HEK293 (cell line): ENCODE measurements at regions not wholly inside any gene's neighbourhood (a gene's known extent, or its start where the extent isn't known, plus 50 kb on each side); places are given as distances from the start of the nearest gene placed in this dataset.

Experiments
- CTCF ChIA-PET: fragments of 350-600 bp; formaldehyde crosslinking; extraction: SDS; loops from one replicate; lab custom pipeline; 2021; ENCODE audit warnings: antibody characterized with exemption; lab: Yijun Ruan, JAX
- POLR2A ChIA-PET: fragments of 300-600 bp; formaldehyde crosslinking; extraction: SDS; loops from one replicate; lab custom pipeline; 2020; ENCODE audit warnings: antibody characterized with exemption, inconsistent platforms; lab: Yijun Ruan, JAX
- H3K27ac ChIP-seq: fragments of 200-500 bp; sonication (Bioruptor generic); 2 replicates; pipeline ENCODE4 v1.5.1; 2014; ENCODE audit warnings: low read depth, low read length, control low read depth, inconsistent platforms; ENCODE audit errors: extremely low read depth
- H3K36me3 ChIP-seq, 2 experiments: fragments of 200-500 bp in 1 of 2; sonication (Bioruptor generic) in 1 of 2; 1 replicate in 1 of 2; 2 replicates in 1 of 2; pipeline ENCODE4 v1.5.1; 2014 to 2017; ENCODE audit warnings: inconsistent platforms in 2 of 2, low read length in 2 of 2; ENCODE audit not compliant: control insufficient read depth in 2 of 2, insufficient read depth in 1 of 2
- H3K4me1 ChIP-seq: fragments of 200-500 bp; sonication (Bioruptor generic); 2 replicates; pipeline ENCODE4 v1.5.1; 2014; ENCODE audit warnings: mild to moderate bottlenecking, low read length, inconsistent platforms; ENCODE audit not compliant: control insufficient read depth, insufficient read depth
- H3K4me3 ChIP-seq: 2 replicates; pipeline ENCODE4 v1.5.1; 2011; ENCODE audit warnings: low read depth, mild to moderate bottlenecking, control low read depth, low read length, moderate library complexity
- H3K9me3 ChIP-seq: fragments of 200-500 bp; sonication (Bioruptor generic); 2 replicates; pipeline ENCODE4 v1.5.1; 2014; ENCODE audit warnings: low read depth, low read length, inconsistent platforms; ENCODE audit not compliant: control insufficient read depth, insufficient read depth
- GLI2 ChIP-seq: fragments of 450-650 bp; formaldehyde crosslinking; IDR thresholded peaks from 2 replicates; pipeline ENCODE4; 2017; ENCODE audit warnings: missing biosample characterization, missing genetic modification characterization, low read depth, borderline replicate concordance
- KLF1 ChIP-seq: fragments of 450-650 bp; formaldehyde crosslinking; IDR thresholded peaks from 2 replicates; pipeline ENCODE4 v1.5.1; 2016; ENCODE audit warnings: missing biosample characterization, missing genetic modification characterization
- KLF7 ChIP-seq: fragments of 450-650 bp; formaldehyde crosslinking; IDR thresholded peaks from 2 replicates; pipeline ENCODE4 v1.5.1; 2016; ENCODE audit warnings: missing biosample characterization, missing genetic modification characterization, borderline replicate concordance
- SCRT2 ChIP-seq: fragments of 450-650 bp; formaldehyde crosslinking; IDR thresholded peaks from 2 replicates; pipeline ENCODE4 v1.5.1; 2016; ENCODE audit warnings: missing biosample characterization, missing genetic modification characterization
- TRIM28 ChIP-seq: IDR thresholded peaks from 2 replicates; pipeline ENCODE4 v1.6.1; 2011; ENCODE audit warnings: low read length, control low read depth, borderline replicate concordance
- YY2 ChIP-seq: fragments of 450-650 bp; formaldehyde crosslinking; IDR thresholded peaks from 2 replicates; pipeline ENCODE4 v1.5.1; 2016; ENCODE audit warnings: missing biosample characterization, missing genetic modification characterization
- ZBTB20 ChIP-seq: fragments of 450-650 bp; formaldehyde crosslinking; IDR thresholded peaks from 2 replicates; pipeline ENCODE4 v1.5.1; 2016; ENCODE audit warnings: missing biosample characterization, missing genetic modification characterization
- ZBTB7A ChIP-seq: fragments of 450-650 bp; formaldehyde crosslinking; IDR thresholded peaks from 2 replicates; pipeline ENCODE4 v1.5.1; 2016; ENCODE audit warnings: low read depth, missing biosample characterization, missing genetic modification characterization
- ZEB2 ChIP-seq: fragments of 450-650 bp; formaldehyde crosslinking; IDR thresholded peaks from 2 replicates; pipeline ENCODE4 v1.5.1; 2016; ENCODE audit warnings: missing biosample characterization, missing genetic modification characterization
- ZFP41 ChIP-seq: fragments of 450-650 bp; formaldehyde crosslinking; IDR thresholded peaks from 2 replicates; pipeline ENCODE4 v1.5.1; 2016; ENCODE audit warnings: missing biosample characterization, missing genetic modification characterization, borderline replicate concordance
- ZNF19 ChIP-seq: fragments of 450-650 bp; formaldehyde crosslinking; IDR thresholded peaks from 2 replicates; pipeline ENCODE4; 2016; ENCODE audit warnings: missing biosample characterization, missing genetic modification characterization, low read depth
- ZNF211 ChIP-seq: fragments of 450-650 bp; formaldehyde crosslinking; IDR thresholded peaks from 2 replicates; pipeline ENCODE4 v1.5.1; 2016; ENCODE audit warnings: low read depth, missing biosample characterization, missing genetic modification characterization
- ZNF354C ChIP-seq: fragments of 450-650 bp; formaldehyde crosslinking; IDR thresholded peaks from 2 replicates; pipeline ENCODE4 v1.5.1; 2016; ENCODE audit warnings: missing biosample characterization, missing genetic modification characterization, low read depth, borderline replicate concordance
- ZNF37A ChIP-seq: fragments of 450-650 bp; IDR thresholded peaks from 2 replicates; pipeline ENCODE4 v1.5.1; 2018; ENCODE audit warnings: missing biosample characterization, missing genetic modification characterization
- ZNF423 ChIP-seq: fragments of 450-650 bp; formaldehyde crosslinking; IDR thresholded peaks from 2 replicates; pipeline ENCODE4 v1.5.1; 2016; ENCODE audit warnings: missing biosample characterization, missing genetic modification characterization
- ZNF48 ChIP-seq: fragments of 450-650 bp; formaldehyde crosslinking; IDR thresholded peaks from 2 replicates; pipeline ENCODE4 v1.5.1; 2016; ENCODE audit warnings: missing biosample characterization, missing genetic modification characterization
- ZNF514 ChIP-seq: fragments of 450-650 bp; formaldehyde crosslinking; IDR thresholded peaks from 2 replicates; pipeline ENCODE4 v1.5.1; 2016; ENCODE audit warnings: missing biosample characterization, missing genetic modification characterization
- ZNF521 ChIP-seq: fragments of 450-650 bp; formaldehyde crosslinking; IDR thresholded peaks from 2 replicates; pipeline ENCODE4 v1.5.1; 2017; ENCODE audit warnings: missing biosample characterization, mild to moderate bottlenecking, missing genetic modification characterization
- ZNF548 ChIP-seq: fragments of 450-650 bp; formaldehyde crosslinking; IDR thresholded peaks from 2 replicates; pipeline ENCODE4 v1.5.1; 2016; ENCODE audit warnings: missing biosample characterization, missing genetic modification characterization
- ZNF549 ChIP-seq: fragments of 450-650 bp; IDR thresholded peaks from 2 replicates; pipeline ENCODE4 v1.5.1; 2018; ENCODE audit warnings: missing biosample characterization, missing genetic modification characterization, mild to moderate bottlenecking, inconsistent platforms, moderate library complexity
- ZNF555 ChIP-seq: fragments of 450-650 bp; formaldehyde crosslinking; conservative IDR thresholded peaks from 2 replicates; pipeline ENCODE4 v1.5.1; 2017; ENCODE audit warnings: missing biosample characterization, mild to moderate bottlenecking, missing genetic modification characterization, inconsistent platforms
- ZNF654 ChIP-seq: fragments of 450-650 bp; formaldehyde crosslinking; IDR thresholded peaks from 2 replicates; pipeline ENCODE4 v1.5.1; 2016; ENCODE audit warnings: low read depth, missing biosample characterization, missing genetic modification characterization
- ZNF677 ChIP-seq: fragments of 450-650 bp; IDR thresholded peaks from 2 replicates; pipeline ENCODE4 v1.5.0; 2018; ENCODE audit warnings: missing biosample characterization, mild to moderate bottlenecking, missing genetic modification characterization, moderate library complexity
- ZNF791 ChIP-seq: fragments of 450-650 bp; formaldehyde crosslinking; IDR thresholded peaks from 2 replicates; pipeline ENCODE4 v1.5.1; 2016; ENCODE audit warnings: missing biosample characterization, missing genetic modification characterization
- ZSCAN16 ChIP-seq: fragments of 450-650 bp; formaldehyde crosslinking; IDR thresholded peaks from 2 replicates; pipeline ENCODE4 v1.5.1; 2016; ENCODE audit warnings: missing biosample characterization, missing genetic modification characterization
- TF ChIP-seq, protein P1 (sequence below): fragments of 450-650 bp; formaldehyde crosslinking; IDR thresholded peaks from 2 replicates; pipeline ENCODE4 v1.5.1; 2016; ENCODE audit warnings: missing biosample characterization, missing genetic modification characterization
- TF ChIP-seq, protein P2 (sequence below): fragments of 450-650 bp; formaldehyde crosslinking; IDR thresholded peaks from 2 replicates; pipeline ENCODE4 v1.5.1; 2016; ENCODE audit warnings: missing biosample characterization, missing genetic modification characterization
- TF ChIP-seq, protein P3 (sequence below): fragments of 450-650 bp; formaldehyde crosslinking; IDR thresholded peaks from 2 replicates; pipeline ENCODE4 v1.5.1; 2016; ENCODE audit warnings: missing biosample characterization, missing genetic modification characterization
- TF ChIP-seq, protein P4 (sequence below): fragments of 450-650 bp; formaldehyde crosslinking; IDR thresholded peaks from 2 replicates; pipeline ENCODE4 v1.5.1; 2016; ENCODE audit warnings: missing biosample characterization, missing genetic modification characterization

DNA sequence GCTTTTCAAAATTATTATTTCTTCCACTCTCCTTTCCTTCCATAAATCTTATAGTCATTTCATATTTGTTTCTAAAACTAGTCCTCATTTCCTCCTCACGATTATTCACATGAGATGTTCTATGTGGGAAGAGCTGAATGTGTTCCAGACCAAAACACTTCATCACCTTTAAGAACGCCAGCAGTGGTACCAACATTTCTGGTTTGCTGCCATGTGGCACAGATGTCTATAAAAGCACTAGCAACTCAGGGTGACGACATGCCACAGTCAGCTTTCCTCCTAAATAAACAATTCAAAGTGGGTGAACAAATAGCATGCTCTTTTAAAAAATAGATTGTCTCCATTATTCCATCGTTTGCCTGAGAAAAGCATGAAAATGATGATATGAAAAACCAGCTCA is 1217.8 kb upstream of the ADGRL2 start:
- H3K4me3 ChIP-seq = no peak overlapping the region
- no peak overlapping the region for H3K27ac ChIP-seq
- ChIA-PET CTCF (interaction anchor here (1.3 kb wide), 1 partner anchor 364 kb away, joined by 7 read pairs; no protein-coding TSS in a partner anchor), POLR2A (interaction anchor here (0.6 kb wide), 1 partner anchor 629 kb away, joined by 3 read pairs; no protein-coding TSS in a partner anchor)
- TF ChIP-seq KLF1 (tag by site-specific recombination) (no peak), TRIM28 (no peak), ZBTB20 (tag by site-specific recombination) (no peak), ZNF555 (tag by site-specific recombination) (no peak), ZNF548 (tag by site-specific recombination) (no peak), ZNF423 (tag by site-specific recombination) (no peak), ZNF791 (tag by site-specific recombination) (no peak), ZBTB7A (no peak), ZSCAN16 (tag by site-specific recombination) (no peak), ZNF654 (tag by site-specific recombination) (no peak), YY2 (tag by site-specific recombination) (no peak), ZNF514 (no peak), ZNF19 (tag by site-specific recombination) (no peak), KLF7 (no peak), ZFP41 (tag by site-specific recombination) (no peak), ZNF37A (tag by site-specific recombination) (no peak)
- TF ChIP-seq, protein P1, sequence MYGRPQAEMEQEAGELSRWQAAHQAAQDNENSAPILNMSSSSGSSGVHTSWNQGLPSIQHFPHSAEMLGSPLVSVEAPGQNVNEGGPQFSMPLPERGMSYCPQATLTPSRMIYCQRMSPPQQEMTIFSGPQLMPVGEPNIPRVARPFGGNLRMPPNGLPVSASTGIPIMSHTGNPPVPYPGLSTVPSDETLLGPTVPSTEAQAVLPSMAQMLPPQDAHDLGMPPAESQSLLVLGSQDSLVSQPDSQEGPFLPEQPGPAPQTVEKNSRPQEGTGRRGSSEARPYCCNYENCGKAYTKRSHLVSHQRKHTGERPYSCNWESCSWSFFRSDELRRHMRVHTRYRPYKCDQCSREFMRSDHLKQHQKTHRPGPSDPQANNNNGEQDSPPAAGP (tag by site-specific recombination) = no peak
- TF ChIP-seq, protein P2, sequence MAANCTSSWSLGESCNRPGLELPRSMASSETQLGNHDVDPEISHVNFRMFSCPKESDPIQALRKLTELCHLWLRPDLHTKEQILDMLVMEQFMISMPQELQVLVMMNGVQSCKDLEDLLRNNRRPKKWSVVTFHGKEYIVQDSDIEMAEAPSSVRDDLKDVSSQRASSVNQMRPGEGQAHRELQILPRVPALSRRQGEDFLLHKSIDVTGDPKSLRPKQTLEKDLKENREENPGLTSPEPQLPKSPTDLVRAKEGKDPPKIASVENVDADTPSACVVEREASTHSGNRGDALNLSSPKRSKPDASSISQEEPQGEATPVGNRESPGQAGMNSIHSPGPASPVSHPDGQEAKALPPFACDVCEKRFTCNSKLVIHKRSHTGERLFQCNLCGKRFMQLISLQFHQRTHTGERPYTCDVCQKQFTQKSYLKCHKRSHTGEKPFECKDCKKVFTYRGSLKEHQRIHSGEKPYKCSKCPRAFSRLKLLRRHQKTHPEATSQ = no peak
- no peaks in the 10 kb centered on the region for H3K36me3 ChIP-seq
- H3K9me3 ChIP-seq = no peaks in the 10 kb centered on the region
- H3K4me1 ChIP-seq = no peaks in the 10 kb centered on the region

DNA sequence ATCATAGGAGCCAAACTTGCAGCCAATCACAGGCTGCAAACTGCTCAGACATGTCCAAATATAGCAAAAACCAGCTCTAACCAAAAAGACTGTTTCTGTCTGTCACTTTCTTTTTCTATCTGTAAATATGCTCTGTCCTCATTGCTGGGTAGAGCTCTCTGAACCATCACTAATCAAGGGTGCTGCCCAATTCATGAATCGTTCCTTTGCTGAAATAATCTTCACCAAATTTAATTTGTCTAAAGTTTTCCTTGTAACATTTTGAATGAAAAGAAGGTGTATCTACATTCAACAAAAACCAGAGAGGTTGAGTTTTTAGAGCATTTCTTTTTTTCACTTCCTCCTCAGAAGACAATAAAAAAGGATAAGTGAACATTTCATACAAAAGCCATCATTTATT is 1221.7 kb upstream of the ADGRL2 start:
- H3K36me3 ChIP-seq = no peaks in the 10 kb centered on the region
- TF ChIP-seq ZNF549 (tag by site-specific recombination) = peak; percentile 97
- TF ChIP-seq GLI2 (tag by site-specific recombination) = no peak
- no peaks in the 10 kb centered on the region for H3K9me3 ChIP-seq
- H3K4me3 ChIP-seq = no peak overlapping the region
- ChIA-PET POLR2A (no interaction called here), CTCF (no interaction called here)
- no peaks in the 10 kb centered on the region for H3K4me1 ChIP-seq
- no peak overlapping the region for H3K27ac ChIP-seq

DNA sequence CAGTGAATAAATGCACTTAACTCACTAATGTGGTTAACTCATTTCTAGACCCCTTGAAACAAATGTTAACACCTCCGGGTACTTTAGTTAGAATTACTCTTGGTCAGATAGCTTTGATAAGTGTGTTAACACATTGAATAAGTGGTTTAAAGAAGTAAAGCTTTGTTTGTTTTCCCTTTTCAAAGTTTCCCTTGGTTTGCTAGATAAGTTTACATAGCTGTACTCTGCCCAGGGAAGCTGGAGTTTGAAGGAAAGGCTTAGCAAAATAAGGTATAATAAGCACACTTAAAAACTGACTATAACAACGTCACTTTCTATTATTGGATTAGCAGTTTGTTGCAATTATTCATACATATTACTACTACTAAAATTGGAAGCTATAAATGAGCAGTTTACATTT is 1233.9 kb upstream of the ADGRL2 start:
- ChIA-PET CTCF (no interaction called here), POLR2A (no interaction called here)
- H3K36me3 ChIP-seq = no peaks in the 10 kb centered on the region
- H3K4me3 ChIP-seq = no peak overlapping the region
- H3K4me1 ChIP-seq = no peaks in the 10 kb centered on the region
- no peaks in the 10 kb centered on the region for H3K9me3 ChIP-seq
- H3K27ac ChIP-seq = no peak overlapping the region
- TF ChIP-seq ZNF48 (tag by site-specific recombination) (no peak), ZNF354C (no peak), ZNF521 (no peak), ZNF211 (no peak), ZEB2 (tag by site-specific recombination) (no peak), SCRT2 (tag by site-specific recombination) (no peak), ZNF677 (no peak)
- TF ChIP-seq, protein P3, sequence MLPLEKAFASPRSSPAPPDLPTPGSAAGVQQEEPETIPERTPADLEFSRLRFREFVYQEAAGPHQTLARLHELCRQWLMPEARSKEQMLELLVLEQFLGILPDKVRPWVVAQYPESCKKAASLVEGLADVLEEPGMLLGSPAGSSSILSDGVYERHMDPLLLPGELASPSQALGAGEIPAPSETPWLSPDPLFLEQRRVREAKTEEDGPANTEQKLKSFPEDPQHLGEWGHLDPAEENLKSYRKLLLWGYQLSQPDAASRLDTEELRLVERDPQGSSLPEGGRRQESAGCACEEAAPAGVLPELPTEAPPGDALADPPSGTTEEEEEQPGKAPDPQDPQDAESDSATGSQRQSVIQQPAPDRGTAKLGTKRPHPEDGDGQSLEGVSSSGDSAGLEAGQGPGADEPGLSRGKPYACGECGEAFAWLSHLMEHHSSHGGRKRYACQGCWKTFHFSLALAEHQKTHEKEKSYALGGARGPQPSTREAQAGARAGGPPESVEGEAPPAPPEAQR (tag by site-specific recombination) = no peak
- TF ChIP-seq, protein P4, sequence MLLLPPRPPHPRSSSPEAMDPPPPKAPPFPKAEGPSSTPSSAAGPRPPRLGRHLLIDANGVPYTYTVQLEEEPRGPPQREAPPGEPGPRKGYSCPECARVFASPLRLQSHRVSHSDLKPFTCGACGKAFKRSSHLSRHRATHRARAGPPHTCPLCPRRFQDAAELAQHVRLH (tag by site-specific recombination) = no peak
